LNCAP (cell line): ENCODE measurements at regions not wholly inside any gene's neighbourhood (a gene's known extent, or its start where the extent isn't known, plus 50 kb on each side); places are given as distances from the start of the nearest gene placed in this dataset.

Source experiments
- TF ChIP-seq, protein P1 (sequence below): fragments of 450-650 bp; IDR thresholded peaks from 2 replicates; pipeline ENCODE4 v1.5.1; 2017; ENCODE audit warnings: mild to moderate bottlenecking

DNA sequence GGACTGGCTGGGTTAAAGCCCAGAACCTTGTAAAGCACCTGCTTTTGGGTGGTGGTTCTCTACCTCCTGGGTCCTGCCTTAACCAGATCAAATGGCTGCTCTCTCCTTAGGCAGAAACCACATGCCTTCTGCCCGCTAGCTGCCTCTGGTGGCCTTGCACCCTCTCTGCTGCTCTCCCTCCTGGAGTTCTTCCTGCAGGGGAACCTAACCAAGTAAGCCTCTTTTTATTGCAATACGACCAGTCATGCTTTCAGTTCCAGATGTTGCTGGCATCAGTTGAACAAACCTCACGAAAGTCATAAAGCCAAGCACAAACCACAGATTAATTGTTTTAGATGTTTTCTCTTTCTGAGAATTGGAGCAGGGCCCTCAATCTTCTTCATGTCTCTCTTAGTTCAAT lies 118.9 kb downstream of the GDAP2 start:
- TF ChIP-seq, protein P1, sequence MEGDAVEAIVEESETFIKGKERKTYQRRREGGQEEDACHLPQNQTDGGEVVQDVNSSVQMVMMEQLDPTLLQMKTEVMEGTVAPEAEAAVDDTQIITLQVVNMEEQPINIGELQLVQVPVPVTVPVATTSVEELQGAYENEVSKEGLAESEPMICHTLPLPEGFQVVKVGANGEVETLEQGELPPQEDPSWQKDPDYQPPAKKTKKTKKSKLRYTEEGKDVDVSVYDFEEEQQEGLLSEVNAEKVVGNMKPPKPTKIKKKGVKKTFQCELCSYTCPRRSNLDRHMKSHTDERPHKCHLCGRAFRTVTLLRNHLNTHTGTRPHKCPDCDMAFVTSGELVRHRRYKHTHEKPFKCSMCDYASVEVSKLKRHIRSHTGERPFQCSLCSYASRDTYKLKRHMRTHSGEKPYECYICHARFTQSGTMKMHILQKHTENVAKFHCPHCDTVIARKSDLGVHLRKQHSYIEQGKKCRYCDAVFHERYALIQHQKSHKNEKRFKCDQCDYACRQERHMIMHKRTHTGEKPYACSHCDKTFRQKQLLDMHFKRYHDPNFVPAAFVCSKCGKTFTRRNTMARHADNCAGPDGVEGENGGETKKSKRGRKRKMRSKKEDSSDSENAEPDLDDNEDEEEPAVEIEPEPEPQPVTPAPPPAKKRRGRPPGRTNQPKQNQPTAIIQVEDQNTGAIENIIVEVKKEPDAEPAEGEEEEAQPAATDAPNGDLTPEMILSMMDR = no peak

DNA sequence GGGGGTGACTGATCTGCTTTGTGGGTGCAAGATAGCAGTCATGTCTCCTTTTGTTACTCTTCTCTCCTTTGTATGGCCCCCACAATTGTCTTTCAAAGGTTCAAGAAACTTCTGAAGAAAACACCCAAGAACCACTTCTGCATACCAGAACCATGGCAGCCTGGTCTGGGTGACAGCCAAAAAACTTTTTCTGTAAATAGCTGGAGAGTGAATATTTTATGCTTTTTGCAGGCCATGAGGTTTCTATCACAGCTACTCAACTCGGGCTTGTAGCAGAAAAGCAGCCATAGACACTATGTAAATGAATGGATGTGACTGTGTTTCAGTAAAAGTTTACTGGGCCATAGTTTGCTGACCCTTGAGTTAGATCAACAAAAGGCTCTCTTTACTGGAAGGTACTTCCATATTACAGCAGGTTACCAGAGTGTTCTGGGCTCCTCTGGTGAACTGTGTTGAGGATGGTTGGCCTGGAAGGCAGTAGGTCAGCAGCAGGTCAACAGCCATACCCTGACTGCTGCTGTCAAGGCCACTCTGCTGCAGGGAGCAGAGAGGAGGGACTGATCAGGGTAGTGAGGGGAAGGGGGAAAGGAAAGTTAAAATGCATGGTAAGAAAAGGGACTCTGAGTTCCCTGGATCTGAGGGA lies 116.4 kb downstream of the GDAP2 start:
- TF ChIP-seq, protein P1 = no peak
